ENCODE measurements at regions not wholly inside any gene's neighbourhood (a gene's known extent, or its start where the extent isn't known, plus 50 kb on each side); places are given as distances from the start of the nearest gene placed in this dataset.

GRCh38 chr16:47880653-47881052 lies 275.1 kb downstream of the ABCC12 start:
- TF ChIP-seq ZFP3 (CRISPR knock-in tag; IDR thresholded peaks at IDR 0.05) (no peak), SNAI2 (CRISPR knock-in tag; IDR thresholded peaks at IDR 0.05) (no peak), CSRNP3 (CRISPR knock-in tag; IDR thresholded peaks at IDR 0.05) (no peak), PATZ1 (CRISPR knock-in tag; IDR thresholded peaks at IDR 0.05; ENCODE audit: borderline replicate concordance) (no peak), ZNF8 (CRISPR knock-in tag; IDR thresholded peaks at IDR 0.05) (no peak), ARNTL (CRISPR knock-in tag; IDR thresholded peaks at IDR 0.05; ENCODE audit: borderline replicate concordance, low read depth) (no peak), CREB5 (CRISPR knock-in tag; IDR thresholded peaks at IDR 0.05; ENCODE audit: low read depth) (no peak), ZFP30 (CRISPR knock-in tag; IDR thresholded peaks at IDR 0.05) (no peak), ESRRG (CRISPR knock-in tag; IDR thresholded peaks at IDR 0.05) (no peak), POU6F1 (CRISPR knock-in tag; IDR thresholded peaks at IDR 0.05; ENCODE audit: borderline replicate concordance, low read depth) (no peak), ZNF565 (CRISPR knock-in tag; conservative IDR thresholded peaks at IDR 0.05; ENCODE audit: low read depth) (no peak), TCF4 (CRISPR knock-in tag; IDR thresholded peaks at IDR 0.05; ENCODE audit: borderline replicate concordance) (no peak)

Data from SK-N-SH treated with all-trans-retinoic acid at 6 μM for 48 hours (cell line).